ENCODE measurements at regions not wholly inside any gene's neighbourhood (a gene's known extent, or its start where the extent isn't known, plus 50 kb on each side); places are given as distances from the start of the nearest gene placed in this dataset.

DNA sequence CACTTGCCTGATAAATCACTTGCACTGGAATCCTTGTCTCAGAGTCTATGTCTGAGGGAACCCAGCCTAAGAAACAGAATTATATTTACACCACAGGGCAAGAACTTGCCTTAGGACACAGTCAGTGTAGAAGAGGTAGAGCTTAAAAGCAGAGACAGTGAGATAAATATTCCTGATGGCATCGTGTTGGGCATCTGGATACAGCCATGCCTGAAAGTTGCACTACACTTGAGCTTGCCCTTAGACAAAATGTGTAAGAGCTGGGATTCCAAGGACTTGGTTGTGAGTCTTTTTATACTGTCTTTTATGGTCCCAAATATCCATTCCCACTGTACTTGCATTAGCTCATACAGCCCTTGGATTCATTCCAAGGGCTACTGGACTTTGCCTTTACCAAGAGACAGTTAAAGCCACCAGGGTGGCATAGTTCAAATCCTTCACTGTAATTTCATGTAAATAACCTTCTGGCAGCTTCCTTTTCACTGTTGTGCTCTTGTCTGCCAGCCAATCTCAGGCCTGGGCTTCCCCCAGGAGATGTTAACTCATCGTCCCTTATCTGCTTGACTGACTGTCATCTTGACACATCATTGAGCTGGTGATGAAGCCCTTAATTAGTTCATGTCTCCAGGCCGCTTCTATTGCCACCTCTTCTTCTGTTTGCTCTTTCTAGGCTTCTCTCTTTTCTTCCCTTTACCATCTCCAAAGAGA, 577.9 kb upstream of the TBX3 start:
- no peak for DNase-seq
- Histone ChIP-seq H3K36me3 (replicated peaks in 1 of 2; ENCODE audit: control insufficient read depth in 1 of 2, insufficient read depth in 2 of 2, low read length in 1 of 2) (no peaks in the 10 kb centered on the region), H3K9me3 (no peaks in the 10 kb centered on the region), H3K27me3 (ENCODE audit: insufficient read depth) (no peaks in the 10 kb centered on the region), H3K79me2 (ENCODE audit: insufficient read depth) (no peaks in the 10 kb centered on the region), H2AFZ (ENCODE audit: low read depth) (no peak overlapping the region), H4K20me1 (ENCODE audit: insufficient read depth) (no peaks in the 10 kb centered on the region), H3K4me1 (ENCODE audit: control insufficient read depth in 1 of 2, insufficient read depth in 2 of 2, low read depth in 1 of 2, low read length in 1 of 2) (peaks cover 0 to 3% of the 10 kb centered on the region in 2 experiments; a peak in 1 of 4 replicates), H3K4me3 (ENCODE audit: low read depth in 2 of 2, low read length in 1 of 2) (no peak overlapping the region), H3K9me2 (no peaks in the 10 kb centered on the region), H3K4me2 (no peak overlapping the region), H3F3A (replicated peaks; ENCODE audit: insufficient read depth) (no peaks in the 10 kb centered on the region), H3K9ac (no peak overlapping the region), H3K27ac (ENCODE audit: low read depth in 2 of 2, low read length in 1 of 2) (no peak overlapping the region)
- TF ChIP-seq GATA2 (CRISPR knock-in tag; IDR thresholded peaks at IDR 0.05) (peak; percentile 27; the same call in 1 of the 2 replicates), GABPA (IDR thresholded peaks at IDR 0.05; ENCODE audit: low read depth) (no peak)
- TF ChIP-seq, protein P1, sequence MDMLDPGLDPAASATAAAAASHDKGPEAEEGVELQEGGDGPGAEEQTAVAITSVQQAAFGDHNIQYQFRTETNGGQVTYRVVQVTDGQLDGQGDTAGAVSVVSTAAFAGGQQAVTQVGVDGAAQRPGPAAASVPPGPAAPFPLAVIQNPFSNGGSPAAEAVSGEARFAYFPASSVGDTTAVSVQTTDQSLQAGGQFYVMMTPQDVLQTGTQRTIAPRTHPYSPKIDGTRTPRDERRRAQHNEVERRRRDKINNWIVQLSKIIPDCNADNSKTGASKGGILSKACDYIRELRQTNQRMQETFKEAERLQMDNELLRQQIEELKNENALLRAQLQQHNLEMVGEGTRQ (IDR thresholded peaks at IDR 0.05; ENCODE audit: borderline replicate concordance, low read depth, low read length) = no peak
- CTCF ChIA-PET = interaction anchor here (0.9 kb wide), 1 partner anchor 38 kb away, joined by 3 read pairs; no protein-coding TSS in a partner anchor
- 64% methylated on average over 3 of the region's 3 CpGs for WGBS (ENCODE audit: low lambda C conversion rate)
- POLR2A ChIA-PET = no interaction called here

DNA sequence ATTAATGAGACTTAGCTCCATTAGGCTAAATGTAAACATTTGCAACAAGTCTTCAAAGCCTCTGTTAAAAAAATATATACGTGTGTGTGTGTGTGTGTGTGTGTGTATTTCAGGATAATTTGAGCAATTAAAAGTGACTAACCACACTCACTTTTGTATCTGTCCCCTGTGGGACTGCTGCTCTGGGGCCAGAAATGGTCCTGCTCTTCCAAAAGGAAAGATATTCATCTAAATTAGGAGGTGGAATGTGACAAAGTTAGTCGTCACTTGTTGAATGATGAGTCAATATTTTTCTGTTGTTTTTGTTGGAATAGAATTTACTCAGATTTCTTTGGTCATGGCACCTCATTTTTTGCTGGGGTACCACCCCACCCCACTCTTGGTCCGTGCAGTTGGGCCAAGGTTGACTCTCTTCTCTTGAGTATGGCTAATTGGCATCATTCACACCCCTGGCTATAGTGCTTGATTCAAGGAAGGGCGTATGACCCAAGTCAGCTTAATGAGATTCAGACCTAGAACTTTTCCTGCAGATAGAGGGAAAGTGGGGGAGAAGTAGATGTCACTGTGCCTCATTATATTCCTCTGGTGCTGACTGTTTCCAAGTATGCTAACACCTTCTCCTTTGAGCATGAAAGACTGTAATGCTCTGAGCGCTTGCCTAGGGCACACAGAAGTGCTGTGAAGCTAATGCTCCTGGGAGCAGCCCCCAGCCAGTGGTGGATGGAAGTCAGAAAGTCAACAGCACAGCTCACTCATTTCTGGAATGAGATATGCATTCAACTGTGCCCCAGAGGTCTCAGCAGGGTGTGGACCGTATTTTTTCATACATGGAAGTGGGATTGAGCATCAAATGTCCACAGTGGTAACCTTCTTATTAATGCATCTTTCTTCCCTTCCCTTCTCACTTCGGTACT, 577.0 kb upstream of the TBX3 start:
- no peaks in the 10 kb centered on the region for H4K20me1 ChIP-seq (ENCODE audit: insufficient read depth)
- POLR2A ChIA-PET = no interaction called here
- no peak overlapping the region for H3K27ac ChIP-seq (ENCODE audit: low read depth in 2 of 2, low read length in 1 of 2)
- H3K79me2 ChIP-seq (ENCODE audit: insufficient read depth) = no peaks in the 10 kb centered on the region
- no peak overlapping the region for H3K4me3 ChIP-seq (ENCODE audit: low read depth in 2 of 2, low read length in 1 of 2)
- H3K9ac ChIP-seq = no peak overlapping the region
- H3K27me3 ChIP-seq (ENCODE audit: insufficient read depth) = no peaks in the 10 kb centered on the region
- no peak for DNase-seq
- WGBS (ENCODE audit: low lambda C conversion rate) = 62% methylated on average over 7 of the region's 7 CpGs
- H3K4me1 ChIP-seq (ENCODE audit: control insufficient read depth in 1 of 2, insufficient read depth in 2 of 2, low read depth in 1 of 2, low read length in 1 of 2) = peaks cover 0 to 3% of the 10 kb centered on the region in 2 experiments; a peak in 1 of 4 replicates
- no peak overlapping the region for H3K4me2 ChIP-seq
- no peak overlapping the region for H2AFZ ChIP-seq (ENCODE audit: low read depth)
- H3K9me3 ChIP-seq = no peaks in the 10 kb centered on the region
- H3F3A ChIP-seq (replicated peaks; ENCODE audit: insufficient read depth) = no peaks in the 10 kb centered on the region
- CTCF ChIA-PET = no interaction called here
- H3K9me2 ChIP-seq = no peaks in the 10 kb centered on the region
- no peaks in the 10 kb centered on the region for H3K36me3 ChIP-seq (replicated peaks in 1 of 2; ENCODE audit: control insufficient read depth in 1 of 2, insufficient read depth in 2 of 2, low read length in 1 of 2)
- TF ChIP-seq CHD2 (IDR thresholded peaks at IDR 0.05; ENCODE audit: low read length, partially characterized antibody) (no peak), EZH2phosphoT487 (IDR thresholded peaks at IDR 0.05; ENCODE audit: borderline replicate concordance, low read depth) (no peak), FOXM1 (IDR thresholded peaks at IDR 0.05; ENCODE audit: low read depth) (no peak), RCOR1 (IDR thresholded peaks at IDR 0.05; ENCODE audit: low read length) (no peak), TEAD4 (IDR thresholded peaks at IDR 0.05; ENCODE audit: borderline replicate concordance, insufficient read depth) (no peak), GABPA (IDR thresholded peaks at IDR 0.05; ENCODE audit: low read depth) (no peak), FOSL2 (IDR thresholded peaks at IDR 0.05; ENCODE audit: borderline replicate concordance, low read depth) (no peak), POLR2AphosphoS5 (IDR thresholded peaks at IDR 0.05; ENCODE audit: low read depth, low read length) (no peak), NRF1 (IDR thresholded peaks at IDR 0.05; ENCODE audit: low read depth, low read length) (no peak), SIN3A (IDR thresholded peaks at IDR 0.05; ENCODE audit: borderline replicate concordance, low read depth, low read length) (no peak), MXI1 (IDR thresholded peaks at IDR 0.05; ENCODE audit: low read depth, low read length) (no peak), MEF2A (IDR thresholded peaks at IDR 0.05; ENCODE audit: borderline replicate concordance, low read depth) (no peak), RFX5 (IDR thresholded peaks at IDR 0.05; ENCODE audit: low read length) (no peak), RAD21 (IDR thresholded peaks at IDR 0.05; ENCODE audit: low read length) (no peak)
- TF ChIP-seq, protein P2, sequence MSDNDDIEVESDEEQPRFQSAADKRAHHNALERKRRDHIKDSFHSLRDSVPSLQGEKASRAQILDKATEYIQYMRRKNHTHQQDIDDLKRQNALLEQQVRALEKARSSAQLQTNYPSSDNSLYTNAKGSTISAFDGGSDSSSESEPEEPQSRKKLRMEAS (IDR thresholded peaks at IDR 0.05; ENCODE audit: low read depth) = no peak
- TF ChIP-seq, protein P3, sequence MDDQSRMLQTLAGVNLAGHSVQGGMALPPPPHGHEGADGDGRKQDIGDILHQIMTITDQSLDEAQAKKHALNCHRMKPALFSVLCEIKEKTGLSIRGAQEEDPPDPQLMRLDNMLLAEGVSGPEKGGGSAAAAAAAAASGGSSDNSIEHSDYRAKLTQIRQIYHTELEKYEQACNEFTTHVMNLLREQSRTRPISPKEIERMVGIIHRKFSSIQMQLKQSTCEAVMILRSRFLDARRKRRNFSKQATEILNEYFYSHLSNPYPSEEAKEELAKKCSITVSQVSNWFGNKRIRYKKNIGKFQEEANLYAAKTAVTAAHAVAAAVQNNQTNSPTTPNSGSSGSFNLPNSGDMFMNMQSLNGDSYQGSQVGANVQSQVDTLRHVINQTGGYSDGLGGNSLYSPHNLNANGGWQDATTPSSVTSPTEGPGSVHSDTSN (IDR thresholded peaks at IDR 0.05) = no peak
- TF ChIP-seq, protein P4, sequence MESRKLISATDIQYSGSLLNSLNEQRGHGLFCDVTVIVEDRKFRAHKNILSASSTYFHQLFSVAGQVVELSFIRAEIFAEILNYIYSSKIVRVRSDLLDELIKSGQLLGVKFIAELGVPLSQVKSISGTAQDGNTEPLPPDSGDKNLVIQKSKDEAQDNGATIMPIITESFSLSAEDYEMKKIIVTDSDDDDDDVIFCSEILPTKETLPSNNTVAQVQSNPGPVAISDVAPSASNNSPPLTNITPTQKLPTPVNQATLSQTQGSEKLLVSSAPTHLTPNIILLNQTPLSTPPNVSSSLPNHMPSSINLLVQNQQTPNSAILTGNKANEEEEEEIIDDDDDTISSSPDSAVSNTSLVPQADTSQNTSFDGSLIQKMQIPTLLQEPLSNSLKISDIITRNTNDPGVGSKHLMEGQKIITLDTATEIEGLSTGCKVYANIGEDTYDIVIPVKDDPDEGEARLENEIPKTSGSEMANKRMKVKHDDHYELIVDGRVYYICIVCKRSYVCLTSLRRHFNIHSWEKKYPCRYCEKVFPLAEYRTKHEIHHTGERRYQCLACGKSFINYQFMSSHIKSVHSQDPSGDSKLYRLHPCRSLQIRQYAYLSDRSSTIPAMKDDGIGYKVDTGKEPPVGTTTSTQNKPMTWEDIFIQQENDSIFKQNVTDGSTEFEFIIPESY (IDR thresholded peaks at IDR 0.05; ENCODE audit: borderline replicate concordance, low read depth) = no peak
- TF ChIP-seq, protein P5, sequence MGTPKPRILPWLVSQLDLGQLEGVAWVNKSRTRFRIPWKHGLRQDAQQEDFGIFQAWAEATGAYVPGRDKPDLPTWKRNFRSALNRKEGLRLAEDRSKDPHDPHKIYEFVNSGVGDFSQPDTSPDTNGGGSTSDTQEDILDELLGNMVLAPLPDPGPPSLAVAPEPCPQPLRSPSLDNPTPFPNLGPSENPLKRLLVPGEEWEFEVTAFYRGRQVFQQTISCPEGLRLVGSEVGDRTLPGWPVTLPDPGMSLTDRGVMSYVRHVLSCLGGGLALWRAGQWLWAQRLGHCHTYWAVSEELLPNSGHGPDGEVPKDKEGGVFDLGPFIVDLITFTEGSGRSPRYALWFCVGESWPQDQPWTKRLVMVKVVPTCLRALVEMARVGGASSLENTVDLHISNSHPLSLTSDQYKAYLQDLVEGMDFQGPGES (IDR thresholded peaks at IDR 0.05; ENCODE audit: low read depth, low read length) = no peak

Measured in SK-N-SH (cell line).